HEK293 (cell line): ENCODE measurements at regions not wholly inside any gene's neighbourhood (a gene's known extent, or its start where the extent isn't known, plus 50 kb on each side); places are given as distances from the start of the nearest gene placed in this dataset.

Source experiments
- CTCF ChIA-PET: fragments of 350-600 bp; formaldehyde crosslinking; extraction: SDS; loops from one replicate; lab custom pipeline; 2021; ENCODE audit warnings: antibody characterized with exemption; lab: Yijun Ruan, JAX
- POLR2A ChIA-PET: fragments of 300-600 bp; formaldehyde crosslinking; extraction: SDS; loops from one replicate; lab custom pipeline; 2020; ENCODE audit warnings: antibody characterized with exemption, inconsistent platforms; lab: Yijun Ruan, JAX
- H3K27ac ChIP-seq: fragments of 200-500 bp; sonication (Bioruptor generic); 2 replicates; pipeline ENCODE4 v1.5.1; 2014; ENCODE audit warnings: low read depth, low read length, control low read depth, inconsistent platforms; ENCODE audit errors: extremely low read depth
- H3K36me3 ChIP-seq, 2 experiments: fragments of 200-500 bp in 1 of 2; sonication (Bioruptor generic) in 1 of 2; 1 replicate in 1 of 2; 2 replicates in 1 of 2; pipeline ENCODE4 v1.5.1; 2014 to 2017; ENCODE audit warnings: inconsistent platforms in 2 of 2, low read length in 2 of 2; ENCODE audit not compliant: control insufficient read depth in 2 of 2, insufficient read depth in 1 of 2
- H3K4me1 ChIP-seq: fragments of 200-500 bp; sonication (Bioruptor generic); 2 replicates; pipeline ENCODE4 v1.5.1; 2014; ENCODE audit warnings: mild to moderate bottlenecking, low read length, inconsistent platforms; ENCODE audit not compliant: control insufficient read depth, insufficient read depth
- H3K4me3 ChIP-seq: 2 replicates; pipeline ENCODE4 v1.5.1; 2011; ENCODE audit warnings: low read depth, mild to moderate bottlenecking, control low read depth, low read length, moderate library complexity
- H3K9me3 ChIP-seq: fragments of 200-500 bp; sonication (Bioruptor generic); 2 replicates; pipeline ENCODE4 v1.5.1; 2014; ENCODE audit warnings: low read depth, low read length, inconsistent platforms; ENCODE audit not compliant: control insufficient read depth, insufficient read depth
- BCL11B ChIP-seq: fragments of 450-650 bp; formaldehyde crosslinking; IDR thresholded peaks from 2 replicates; pipeline ENCODE4 v1.5.1; 2016; ENCODE audit warnings: low read depth, missing biosample characterization, missing genetic modification characterization
- GLI4 ChIP-seq: fragments of 450-650 bp; formaldehyde crosslinking; IDR thresholded peaks from 2 replicates; pipeline ENCODE4 v1.5.1; 2016; ENCODE audit warnings: missing biosample characterization, missing genetic modification characterization
- HOXC10 ChIP-seq: sonication (generic); formaldehyde crosslinking; IDR thresholded peaks from 2 replicates; pipeline ENCODE4 v1.8.1; 2023; ENCODE audit warnings: mild to moderate bottlenecking, missing genetic modification reagents
- ZBTB7A ChIP-seq: fragments of 450-650 bp; formaldehyde crosslinking; IDR thresholded peaks from 2 replicates; pipeline ENCODE4 v1.5.1; 2016; ENCODE audit warnings: low read depth, missing biosample characterization, missing genetic modification characterization
- ZNF114 ChIP-seq: fragments of 450-650 bp; formaldehyde crosslinking; IDR thresholded peaks from 2 replicates; pipeline ENCODE4 v1.5.0; 2017; ENCODE audit warnings: missing biosample characterization, missing genetic modification characterization
- ZNF132 ChIP-seq: fragments of 450-650 bp; formaldehyde crosslinking; IDR thresholded peaks from 2 replicates; pipeline ENCODE4 v1.5.1; 2017; ENCODE audit warnings: missing biosample characterization, missing genetic modification characterization, borderline replicate concordance
- ZNF138 ChIP-seq: fragments of 450-650 bp; formaldehyde crosslinking; IDR thresholded peaks from 2 replicates; pipeline ENCODE4 v1.5.1; 2016; ENCODE audit warnings: missing biosample characterization, missing genetic modification characterization, borderline replicate concordance
- ZNF169 ChIP-seq: fragments of 450-650 bp; formaldehyde crosslinking; IDR thresholded peaks from 2 replicates; pipeline ENCODE4 v1.5.1; 2016; ENCODE audit warnings: missing biosample characterization, missing genetic modification characterization
- ZNF354C ChIP-seq: fragments of 450-650 bp; formaldehyde crosslinking; IDR thresholded peaks from 2 replicates; pipeline ENCODE4 v1.5.1; 2016; ENCODE audit warnings: missing biosample characterization, missing genetic modification characterization, low read depth, borderline replicate concordance
- ZNF404 ChIP-seq: fragments of 450-650 bp; formaldehyde crosslinking; IDR thresholded peaks from 2 replicates; pipeline ENCODE4 v1.5.1; 2017; ENCODE audit warnings: missing biosample characterization, missing genetic modification characterization
- ZNF423 ChIP-seq: fragments of 450-650 bp; formaldehyde crosslinking; IDR thresholded peaks from 2 replicates; pipeline ENCODE4 v1.5.1; 2016; ENCODE audit warnings: missing biosample characterization, missing genetic modification characterization
- ZNF433 ChIP-seq: fragments of 450-650 bp; formaldehyde crosslinking; IDR thresholded peaks from 2 replicates; pipeline ENCODE4 v1.5.1; 2016; ENCODE audit warnings: missing biosample characterization, missing genetic modification characterization, low read depth
- ZNF555 ChIP-seq: fragments of 450-650 bp; formaldehyde crosslinking; conservative IDR thresholded peaks from 2 replicates; pipeline ENCODE4 v1.5.1; 2017; ENCODE audit warnings: missing biosample characterization, mild to moderate bottlenecking, missing genetic modification characterization, inconsistent platforms
- ZNF600 ChIP-seq: fragments of 450-650 bp; formaldehyde crosslinking; IDR thresholded peaks from 2 replicates; pipeline ENCODE4 v1.5.1; 2016; ENCODE audit warnings: missing biosample characterization, missing genetic modification characterization
- ZNF621 ChIP-seq: fragments of 450-650 bp; formaldehyde crosslinking; IDR thresholded peaks from 2 replicates; pipeline ENCODE4 v1.5.1; 2017; ENCODE audit warnings: missing biosample characterization, missing genetic modification characterization
- ZNF623 ChIP-seq: fragments of 450-650 bp; formaldehyde crosslinking; IDR thresholded peaks from 2 replicates; pipeline ENCODE4 v1.5.1; 2016; ENCODE audit warnings: missing biosample characterization, missing genetic modification characterization
- ZNF777 ChIP-seq: fragments of 450-650 bp; formaldehyde crosslinking; IDR thresholded peaks from 2 replicates; pipeline ENCODE4 v1.5.1; 2017; ENCODE audit warnings: missing biosample characterization, missing genetic modification characterization, borderline replicate concordance
- ZNF830 ChIP-seq: fragments of 450-650 bp; IDR thresholded peaks from 2 replicates; pipeline ENCODE4 v1.5.0; 2018; ENCODE audit warnings: missing biosample characterization, missing genetic modification characterization, low read depth, mild to moderate bottlenecking, moderate library complexity
- ZNF837 ChIP-seq: fragments of 450-650 bp; formaldehyde crosslinking; IDR thresholded peaks from 2 replicates; pipeline ENCODE4 v1.5.1; 2016; ENCODE audit warnings: missing biosample characterization, missing genetic modification characterization
- TF ChIP-seq, protein P1 (sequence below): fragments of 450-650 bp; formaldehyde crosslinking; IDR thresholded peaks from 2 replicates; pipeline ENCODE4 v1.5.1; 2017; ENCODE audit warnings: missing biosample characterization, missing genetic modification characterization
- TF ChIP-seq, protein P2 (sequence below): fragments of 450-650 bp; formaldehyde crosslinking; IDR thresholded peaks from 2 replicates; pipeline ENCODE4 v1.5.1; 2016; ENCODE audit warnings: missing biosample characterization, missing genetic modification characterization

DNA sequence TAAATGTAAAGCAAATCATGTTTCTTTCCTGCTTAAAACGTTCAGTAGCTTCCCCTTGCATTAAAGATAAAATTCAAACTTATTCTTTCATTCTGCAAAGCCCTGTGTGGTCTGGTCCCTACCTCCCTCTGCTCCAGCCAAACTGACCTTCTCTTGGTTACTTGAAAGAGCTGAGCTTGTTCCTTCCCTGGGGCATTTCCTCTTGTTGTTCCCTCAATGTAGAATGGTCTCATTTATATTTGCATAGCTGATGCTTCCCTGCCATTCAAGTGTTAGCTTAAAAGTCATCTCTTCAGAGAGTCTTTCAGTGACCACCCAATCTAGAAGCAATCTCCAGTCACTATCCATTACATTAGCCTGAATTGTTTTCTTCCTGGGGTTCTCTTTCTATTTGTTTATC is 1618.5 kb upstream of the TENM4 start:
- ChIA-PET CTCF (no interaction called here), POLR2A (no interaction called here)
- no peaks in the 10 kb centered on the region for H3K36me3 ChIP-seq
- TF ChIP-seq ZNF623 = no peak
- TF ChIP-seq, protein P1, sequence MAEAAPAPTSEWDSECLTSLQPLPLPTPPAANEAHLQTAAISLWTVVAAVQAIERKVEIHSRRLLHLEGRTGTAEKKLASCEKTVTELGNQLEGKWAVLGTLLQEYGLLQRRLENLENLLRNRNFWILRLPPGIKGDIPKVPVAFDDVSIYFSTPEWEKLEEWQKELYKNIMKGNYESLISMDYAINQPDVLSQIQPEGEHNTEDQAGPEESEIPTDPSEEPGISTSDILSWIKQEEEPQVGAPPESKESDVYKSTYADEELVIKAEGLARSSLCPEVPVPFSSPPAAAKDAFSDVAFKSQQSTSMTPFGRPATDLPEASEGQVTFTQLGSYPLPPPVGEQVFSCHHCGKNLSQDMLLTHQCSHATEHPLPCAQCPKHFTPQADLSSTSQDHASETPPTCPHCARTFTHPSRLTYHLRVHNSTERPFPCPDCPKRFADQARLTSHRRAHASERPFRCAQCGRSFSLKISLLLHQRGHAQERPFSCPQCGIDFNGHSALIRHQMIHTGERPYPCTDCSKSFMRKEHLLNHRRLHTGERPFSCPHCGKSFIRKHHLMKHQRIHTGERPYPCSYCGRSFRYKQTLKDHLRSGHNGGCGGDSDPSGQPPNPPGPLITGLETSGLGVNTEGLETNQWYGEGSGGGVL (tag by site-specific recombination) = no peak
- no peak for TF ChIP-seq BCL11B
- no peak for TF ChIP-seq ZNF777 (tag by site-specific recombination)
- TF ChIP-seq ZNF114 (tag by site-specific recombination) = no peak
- TF ChIP-seq GLI4 (tag by site-specific recombination) = no peak
- TF ChIP-seq ZNF555 (tag by site-specific recombination) = no peak
- TF ChIP-seq ZNF837 (tag by site-specific recombination) = no peak
- no peaks in the 10 kb centered on the region for H3K9me3 ChIP-seq
- no peak overlapping the region for H3K27ac ChIP-seq
- H3K4me1 ChIP-seq = no peaks in the 10 kb centered on the region
- no peak overlapping the region for H3K4me3 ChIP-seq

DNA sequence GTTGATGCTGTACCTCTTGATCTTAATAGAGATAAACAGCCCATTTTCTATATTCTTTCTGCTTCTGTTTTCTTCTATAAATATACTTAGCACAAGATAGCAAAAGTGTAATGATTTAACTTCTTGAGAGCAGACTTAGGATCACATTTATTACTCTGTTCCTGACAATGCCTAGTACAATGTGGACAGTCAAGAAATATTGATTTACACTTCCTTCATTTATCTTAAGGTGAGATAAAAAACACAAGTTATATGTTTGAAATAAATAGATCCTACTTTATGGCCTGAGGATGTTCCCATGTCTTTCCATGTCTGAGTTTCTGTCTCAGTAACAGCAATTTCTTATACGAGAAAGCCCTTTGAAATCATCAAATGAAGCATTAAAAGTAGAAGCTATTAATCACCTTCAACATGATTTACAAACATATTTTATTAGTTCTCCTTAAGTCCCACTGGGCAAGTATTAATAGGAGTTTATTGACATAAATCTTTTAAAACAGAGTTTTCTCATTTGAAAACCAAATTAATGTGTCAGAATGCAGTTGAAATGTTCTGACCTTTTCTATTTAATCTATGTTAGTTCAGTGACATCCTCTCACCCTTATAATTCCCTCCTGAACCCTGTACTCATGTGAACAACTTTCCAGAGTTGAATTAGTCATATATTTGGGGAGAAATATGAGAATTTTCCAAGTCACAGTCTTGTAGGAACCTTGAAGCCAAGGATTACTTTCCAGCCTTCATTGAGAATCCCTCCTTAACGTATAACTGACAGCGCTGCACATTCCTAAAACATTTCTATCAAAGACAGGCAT is 1611.7 kb upstream of the TENM4 start:
- CTCF ChIA-PET = no interaction called here
- no peaks in the 10 kb centered on the region for H3K4me1 ChIP-seq
- no peak overlapping the region for H3K27ac ChIP-seq
- TF ChIP-seq ZNF433 (tag by site-specific recombination) (no peak), ZNF138 (no peak), HOXC10 (no peak), ZNF169 (tag by site-specific recombination) (no peak), ZNF354C (no peak), ZNF132 (tag by site-specific recombination) (no peak), ZBTB7A (no peak), ZNF404 (tag by site-specific recombination) (no peak), ZNF621 (tag by site-specific recombination) (no peak), ZNF600 (no peak), ZNF830 (tag by site-specific recombination) (no peak), ZNF423 (tag by site-specific recombination) (no peak), BCL11B (no peak)
- TF ChIP-seq, protein P2, sequence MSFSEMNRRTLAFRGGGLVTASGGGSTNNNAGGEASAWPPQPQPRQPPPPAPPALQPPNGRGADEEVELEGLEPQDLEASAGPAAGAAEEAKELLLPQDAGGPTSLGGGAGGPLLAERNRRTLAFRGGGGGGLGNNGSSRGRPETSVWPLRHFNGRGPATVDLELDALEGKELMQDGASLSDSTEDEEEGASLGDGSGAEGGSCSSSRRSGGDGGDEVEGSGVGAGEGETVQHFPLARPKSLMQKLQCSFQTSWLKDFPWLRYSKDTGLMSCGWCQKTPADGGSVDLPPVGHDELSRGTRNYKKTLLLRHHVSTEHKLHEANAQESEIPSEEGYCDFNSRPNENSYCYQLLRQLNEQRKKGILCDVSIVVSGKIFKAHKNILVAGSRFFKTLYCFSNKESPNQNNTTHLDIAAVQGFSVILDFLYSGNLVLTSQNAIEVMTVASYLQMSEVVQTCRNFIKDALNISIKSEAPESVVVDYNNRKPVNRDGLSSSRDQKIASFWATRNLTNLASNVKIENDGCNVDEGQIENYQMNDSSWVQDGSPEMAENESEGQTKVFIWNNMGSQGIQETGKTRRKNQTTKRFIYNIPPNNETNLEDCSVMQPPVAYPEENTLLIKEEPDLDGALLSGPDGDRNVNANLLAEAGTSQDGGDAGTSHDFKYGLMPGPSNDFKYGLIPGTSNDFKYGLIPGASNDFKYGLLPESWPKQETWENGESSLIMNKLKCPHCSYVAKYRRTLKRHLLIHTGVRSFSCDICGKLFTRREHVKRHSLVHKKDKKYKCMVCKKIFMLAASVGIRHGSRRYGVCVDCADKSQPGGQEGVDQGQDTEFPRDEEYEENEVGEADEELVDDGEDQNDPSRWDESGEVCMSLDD = no peak
- POLR2A ChIA-PET = no interaction called here
- H3K36me3 ChIP-seq = no peaks in the 10 kb centered on the region
- no peaks in the 10 kb centered on the region for H3K9me3 ChIP-seq
- no peak overlapping the region for H3K4me3 ChIP-seq
